Kidney tubule cell (primary cell): ENCODE measurements at regions not wholly inside any gene's neighbourhood (a gene's known extent, or its start where the extent isn't known, plus 50 kb on each side); places are given as distances from the start of the nearest gene placed in this dataset.
A peak's percentile ranks its signal among the peaks of the same experiment; 100 is the strongest.

Experiments used
- DNase-seq: peaks from one replicate; pipeline ENCODE4 v3.0.0-alpha.2; 2018; ENCODE audit warnings: low spot score

GRCh38 chr14:22452330-22452729, 136.7 kb downstream of the DAD1 start:
- no peak for DNase-seq

GRCh38 chr14:22450266-22450665, 138.8 kb downstream of the DAD1 start:
- no peak for DNase-seq

- no peak for DNase-seq
Observed at GRCh38 chr14:22449600-22449905, 139.5 kb downstream of the DAD1 start.

GRCh38 chr14:22448905-22449599, 140.0 kb downstream of the DAD1 start:
- peak; percentile 49 for DNase-seq

- DNase-seq: peak; percentile 71
Observed at GRCh38 chr14:22448035-22448904, 140.8 kb downstream of the DAD1 start.

- peak; percentile 3 for DNase-seq
Observed at GRCh38 chr14:22438742-22439141, 150.3 kb downstream of the DAD1 start.

GRCh38 chr14:22434901-22435550, 154.0 kb downstream of the DAD1 start:
- DNase-seq: no peak

GRCh38 chr14:22434030-22434429, 155.0 kb downstream of the DAD1 start:
- no peak for DNase-seq

- no peak for DNase-seq
Observed at GRCh38 chr14:22433069-22433468, 156.0 kb downstream of the DAD1 start.

- peak; percentile 97 for DNase-seq
Observed at GRCh38 chr14:22432348-22432976, 156.6 kb downstream of the DAD1 start.

- DNase-seq: no peak
Observed at GRCh38 chr14:22429546-22430294, 159.3 kb downstream of the DAD1 start.

- peak; percentile 17 for DNase-seq
Observed at GRCh38 chr14:22428700-22429291, 160.2 kb downstream of the DAD1 start.

- DNase-seq: no peak
Observed at GRCh38 chr14:22427771-22428231, 161.2 kb downstream of the DAD1 start.

GRCh38 chr14:22426711-22427110, 162.3 kb downstream of the DAD1 start:
- DNase-seq: no peak

GRCh38 chr14:22423958-22424357, 165.1 kb downstream of the DAD1 start:
- DNase-seq: no peak

- no peak for DNase-seq
Observed at GRCh38 chr14:22422238-22422637, 166.8 kb downstream of the DAD1 start.

- DNase-seq: no peak
Observed at GRCh38 chr14:22420598-22421186, 168.3 kb downstream of the DAD1 start.

- DNase-seq: peak; percentile 50
Observed at GRCh38 chr14:22419620-22420019, 169.4 kb downstream of the DAD1 start.

- peak; percentile 9 for DNase-seq
Observed at GRCh38 chr14:22418631-22419030, 170.4 kb downstream of the DAD1 start.

- DNase-seq: no peak
Observed at GRCh38 chr14:22417914-22418313, 171.1 kb downstream of the DAD1 start.

GRCh38 chr14:22416193-22416592, 172.8 kb downstream of the DAD1 start:
- no peak for DNase-seq
